AG10803 (cell line): ENCODE measurements at regions not wholly inside any gene's neighbourhood (a gene's known extent, or its start where the extent isn't known, plus 50 kb on each side); places are given as distances from the start of the nearest gene placed in this dataset.
A peak's percentile ranks its signal among the peaks of the same experiment; 100 is the strongest.

Source experiments
- DNase-seq: peaks from one replicate; pipeline ENCODE4 v3.0.0; 2010; ENCODE audit warnings: low read depth
- H3K4me3 ChIP-seq: 2 replicates; pipeline ENCODE4 v1.5.1; 2011; ENCODE audit warnings: mild to moderate bottlenecking, low read length, control low read depth
- CTCF ChIP-seq: conservative IDR thresholded peaks from 2 replicates; pipeline ENCODE4 v1.5.1; 2011; ENCODE audit warnings: mild to moderate bottlenecking, low read length, control low read depth, inconsistent platforms

DNA sequence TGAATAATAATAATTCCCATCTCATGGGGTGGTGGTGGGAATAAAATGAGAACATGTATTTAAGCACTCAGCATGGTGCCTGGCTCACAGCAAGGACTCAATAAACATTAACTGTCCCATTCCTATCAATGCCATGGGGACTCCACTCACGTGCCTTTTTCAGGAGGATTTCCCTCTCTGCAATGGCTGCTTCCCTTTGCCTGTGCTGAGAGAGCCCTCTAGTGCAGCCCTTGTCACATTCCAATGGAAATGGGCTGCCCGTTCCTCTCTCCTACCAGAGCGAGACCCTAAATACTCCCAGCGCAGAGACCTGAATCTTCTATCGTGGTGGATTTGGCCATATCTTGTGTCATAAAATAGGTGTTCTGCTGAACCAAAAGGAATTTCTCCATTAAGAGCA is 621.5 kb upstream of the B3GAT1 start:
- no peak for TF ChIP-seq CTCF
- DNase-seq, result no peak
- no peak overlapping the region for H3K4me3 ChIP-seq

GRCh38 chr11:135031205-135031989 is 619.4 kb upstream of the B3GAT1 start:
- no peak for TF ChIP-seq CTCF
- DNase-seq, result no peak
- no peak overlapping the region for H3K4me3 ChIP-seq

DNA sequence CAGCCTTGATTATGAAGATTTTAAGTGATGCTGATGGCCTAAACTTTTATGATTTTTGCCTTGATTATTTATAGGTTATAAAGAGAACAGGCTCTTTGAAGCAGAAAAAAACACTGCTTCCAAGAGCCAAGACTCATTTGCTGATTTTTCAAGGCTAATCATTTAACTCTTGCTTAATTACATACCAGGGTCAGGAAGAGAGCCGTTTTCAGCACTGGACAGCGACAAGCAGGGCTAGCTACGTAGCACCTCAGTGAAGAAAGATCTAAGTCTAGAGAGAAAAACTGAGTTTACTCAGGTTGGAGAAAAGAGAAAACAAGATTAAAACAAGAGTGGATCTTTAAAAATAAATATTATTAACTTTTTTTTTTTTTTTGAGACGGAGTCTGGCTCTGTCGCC is 615.4 kb upstream of the B3GAT1 start:
- peak; percentile 17 for DNase-seq
- TF ChIP-seq CTCF, result no peak
- no peak overlapping the region for H3K4me3 ChIP-seq

GRCh38 chr11:135023499-135023898 is 611.5 kb upstream of the B3GAT1 start:
- no peak for TF ChIP-seq CTCF
- no peak overlapping the region for H3K4me3 ChIP-seq
- DNase-seq, result no peak

DNA sequence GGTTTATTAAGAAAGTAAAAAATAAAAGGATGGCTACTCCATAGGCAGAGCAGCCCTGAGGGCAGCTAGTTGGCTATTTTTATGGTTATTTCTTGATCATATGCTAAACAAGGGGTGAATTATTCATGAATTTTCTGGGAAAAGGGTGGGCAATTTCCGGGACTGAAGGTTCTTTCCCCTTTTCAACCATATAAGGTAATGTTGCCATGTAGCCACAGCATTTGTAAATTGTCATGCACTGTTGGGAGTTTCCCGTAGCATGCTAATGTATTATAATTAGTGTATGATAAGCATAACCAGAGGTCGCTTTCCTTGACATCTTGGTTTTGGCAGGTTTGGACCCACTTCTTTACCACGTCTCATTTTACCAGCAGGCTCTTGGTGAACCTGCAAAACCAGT is 610.4 kb upstream of the B3GAT1 start:
- TF ChIP-seq CTCF, result no peak
- H3K4me3 ChIP-seq, result no peak overlapping the region
- no peak for DNase-seq

- DNase-seq, result no peak
- no peak overlapping the region for H3K4me3 ChIP-seq
- TF ChIP-seq CTCF, result no peak
Observed at GRCh38 chr11:135019899-135020298, 607.9 kb upstream of the B3GAT1 start.

- no peak for TF ChIP-seq CTCF
- H3K4me3 ChIP-seq, result no peak overlapping the region
- DNase-seq, result no peak
Observed at GRCh38 chr11:135019343-135019871, 607.4 kb upstream of the B3GAT1 start.
